AG08395 (cell line): ENCODE measurements at regions not wholly inside any gene's neighbourhood (a gene's known extent, or its start where the extent isn't known, plus 50 kb on each side); places are given as distances from the start of the nearest gene placed in this dataset.

Experiments used
- DNase-seq: peaks from one replicate; pipeline ENCODE4 v3.0.0; 2012; ENCODE audit warnings: mixed read lengths, low spot score

DNA sequence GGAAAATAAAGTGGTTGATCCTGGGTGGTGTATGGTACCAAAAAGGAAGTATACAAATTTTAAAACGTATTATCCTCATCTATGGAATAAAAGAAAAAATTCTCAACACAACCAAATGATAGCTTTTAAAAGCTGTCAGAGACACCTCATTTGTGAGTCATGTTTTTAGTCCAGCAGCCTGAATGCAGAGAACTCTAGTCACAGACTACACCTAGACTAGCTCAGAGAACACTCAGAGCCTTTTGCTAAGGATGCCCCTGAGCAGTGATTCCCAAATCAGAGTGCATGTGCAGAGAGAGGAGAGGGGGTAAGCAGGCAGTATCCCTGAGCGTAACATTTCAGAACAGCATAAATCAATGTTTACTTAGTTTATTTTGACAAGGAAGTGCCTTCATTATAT lies 809.3 kb downstream of the HACE1 start:
- DNase-seq = no peak

- DNase-seq = no peak
These were observed 813.3 kb downstream of the HACE1 start for GRCh38 chr6:104046426-104046825.

DNA sequence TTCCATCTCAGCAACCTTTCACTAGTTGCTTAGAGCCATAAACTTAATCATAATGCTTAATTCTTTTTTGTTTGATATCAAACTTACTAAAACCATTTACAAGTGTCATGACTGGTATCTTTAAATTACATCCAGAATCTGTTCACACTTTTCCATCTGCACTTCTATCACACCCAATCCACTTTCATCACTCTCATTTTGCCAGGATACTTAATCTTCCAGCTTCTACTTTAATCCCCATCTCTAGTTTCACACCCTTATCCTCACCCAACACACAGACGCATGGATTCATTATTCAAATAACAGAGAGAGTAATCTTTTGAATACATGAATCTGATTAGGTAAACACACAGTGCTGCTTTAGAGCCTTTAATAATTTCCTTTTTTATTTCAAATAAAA lies 828.4 kb downstream of the HACE1 start:
- DNase-seq = no peak

DNA sequence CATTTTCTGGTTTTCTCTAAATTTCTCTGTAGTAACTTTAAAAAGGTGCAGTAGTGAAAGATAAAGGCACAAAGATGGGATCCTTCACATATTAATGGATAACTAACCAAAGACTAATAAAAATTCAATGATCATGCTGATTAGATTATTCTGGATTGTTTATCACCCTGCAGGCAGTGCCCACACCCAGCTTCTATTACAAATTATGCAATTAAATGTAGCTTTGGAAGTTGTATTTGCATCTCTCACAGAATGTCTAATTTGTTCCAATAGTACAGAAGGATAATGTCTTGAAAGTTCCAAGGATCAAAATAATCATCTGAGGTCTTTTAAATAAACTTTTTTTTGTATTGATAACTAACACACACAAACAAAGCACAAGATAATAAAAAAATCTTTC lies 837.6 kb downstream of the HACE1 start:
- no peak for DNase-seq

DNA sequence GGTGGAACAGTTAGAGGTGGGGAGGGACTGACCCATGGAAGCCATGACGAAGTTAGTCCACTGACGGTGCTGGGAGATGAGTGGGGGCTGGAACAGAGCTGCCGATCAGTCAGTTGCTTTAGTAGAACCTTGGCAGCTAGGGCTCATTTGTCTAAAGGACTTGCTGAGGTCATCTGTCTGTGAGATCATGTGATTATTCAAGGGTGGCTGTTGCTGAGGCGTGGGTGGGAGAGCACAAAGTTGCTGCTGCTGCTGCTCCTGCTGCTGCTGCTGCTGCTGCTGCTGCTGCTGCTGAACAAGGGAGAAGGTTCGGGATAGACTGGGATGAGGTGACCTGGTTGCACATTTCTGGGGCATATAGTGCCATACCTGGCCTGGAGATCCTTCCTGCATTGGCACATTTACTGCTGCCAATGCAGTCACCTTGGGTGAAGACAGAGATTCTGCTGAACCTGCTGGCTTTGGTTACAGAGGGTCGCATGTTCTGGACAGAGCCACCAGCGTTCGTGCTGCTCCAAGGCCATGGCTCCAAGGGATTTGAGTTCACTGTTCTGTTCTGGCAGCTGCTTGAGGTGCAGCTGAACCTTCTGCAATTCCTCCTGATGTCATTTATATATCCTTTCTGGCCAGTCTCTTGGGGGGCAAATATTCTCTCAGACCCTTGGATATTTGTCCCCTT lies 840.5 kb downstream of the HACE1 start:
- DNase-seq = no peak

- DNase-seq = no peak
These were observed 842.0 kb downstream of the HACE1 start for GRCh38 chr6:104017410-104018381.

DNA sequence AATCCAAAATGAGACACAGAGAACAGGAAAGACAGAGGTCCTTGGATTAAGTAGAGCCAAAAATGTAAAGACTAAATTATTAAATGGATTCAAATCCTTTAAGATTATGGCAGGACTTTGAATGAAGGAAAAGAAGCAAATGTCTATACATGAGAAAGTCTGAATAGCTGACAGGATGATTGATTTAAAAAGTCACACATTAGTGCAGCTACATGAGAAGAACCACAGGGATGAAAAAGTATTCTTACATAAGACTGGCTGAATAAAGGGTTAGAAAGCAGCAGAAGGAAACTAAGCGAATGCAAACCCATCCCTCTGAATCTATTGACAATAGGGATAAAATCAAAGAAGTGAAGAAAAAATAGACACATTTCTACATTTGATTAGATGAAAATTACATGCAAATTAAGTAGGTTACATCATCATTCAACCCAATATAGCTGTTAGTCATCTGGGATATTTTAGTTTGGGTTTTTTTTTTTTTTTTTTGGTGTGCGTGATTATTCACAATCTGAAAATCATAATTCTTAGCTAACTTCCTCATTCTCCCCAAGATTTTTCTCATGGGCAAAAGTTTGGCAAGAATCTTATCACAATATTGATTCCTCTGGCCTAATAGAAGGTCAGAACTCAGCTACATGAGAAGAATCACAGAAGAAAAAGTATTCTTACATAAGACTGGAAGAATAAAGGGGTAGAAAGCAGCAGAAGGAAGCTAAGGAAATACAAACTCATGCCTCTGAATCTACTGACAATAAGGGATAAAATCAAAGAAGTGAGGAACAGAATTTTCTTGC lies 845.4 kb downstream of the HACE1 start:
- no peak for DNase-seq

DNA sequence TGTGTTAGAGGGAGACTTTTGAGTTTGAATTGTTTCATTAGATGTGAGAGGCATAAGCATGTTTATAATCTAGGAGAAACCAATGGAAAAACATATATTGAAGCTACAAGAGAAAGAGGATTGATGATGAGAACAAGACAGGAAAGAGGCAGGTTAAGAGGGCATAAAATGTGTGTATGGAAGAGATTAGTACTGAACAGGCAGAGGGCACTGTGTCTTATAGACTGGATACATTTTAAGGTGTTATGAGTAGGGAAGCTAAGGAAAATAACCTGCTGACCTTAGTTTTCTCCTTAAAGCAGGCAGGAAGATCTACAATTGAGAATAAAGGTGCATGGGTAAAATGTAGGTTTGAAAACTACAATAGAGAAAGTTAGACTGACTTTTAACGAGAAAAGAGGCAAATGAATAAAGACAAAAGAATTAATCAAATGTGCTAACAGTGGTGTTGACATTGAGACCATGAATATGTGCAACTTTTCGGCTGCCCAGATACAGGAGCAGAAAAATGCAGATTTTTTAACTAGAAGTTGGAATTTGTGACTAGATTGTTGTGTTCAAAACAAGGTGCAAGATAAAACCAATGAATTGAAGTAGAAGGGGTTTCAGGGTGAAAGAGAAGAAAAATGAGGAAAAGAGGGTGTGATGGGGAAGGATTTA lies 846.3 kb downstream of the HACE1 start:
- DNase-seq = no peak

- DNase-seq = no peak
These were observed 848.8 kb downstream of the HACE1 start for GRCh38 chr6:104010897-104011296.

- no peak for DNase-seq
These were observed 855.8 kb downstream of the HACE1 start for GRCh38 chr6:104003803-104004516.

- DNase-seq = no peak
These were observed 864.1 kb downstream of the HACE1 start for GRCh38 chr6:103995571-103995970.

- no peak for DNase-seq
These were observed 875.9 kb downstream of the HACE1 start for GRCh38 chr6:103983860-103984259.

DNA sequence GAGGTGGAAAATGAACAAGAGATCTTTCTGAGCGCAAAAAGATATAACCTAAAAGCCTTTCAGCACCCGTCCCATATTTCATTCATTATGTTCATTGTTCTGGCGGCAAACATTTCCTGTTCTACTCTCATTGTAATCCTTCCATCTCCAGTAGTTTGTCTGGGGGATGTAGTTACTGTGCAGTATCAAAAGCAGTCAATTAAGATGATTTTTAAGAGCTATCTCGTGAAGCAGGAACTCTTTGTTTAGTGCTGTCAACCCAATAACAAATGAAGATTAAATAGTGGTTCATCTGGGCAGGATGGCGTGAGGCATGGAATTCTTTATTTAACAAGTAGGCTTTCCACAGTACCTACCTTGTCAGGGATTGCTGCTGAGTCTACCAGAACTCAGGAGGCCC lies 876.7 kb downstream of the HACE1 start:
- DNase-seq = no peak

- no peak for DNase-seq
These were observed 877.1 kb downstream of the HACE1 start for GRCh38 chr6:103982574-103982973.

DNA sequence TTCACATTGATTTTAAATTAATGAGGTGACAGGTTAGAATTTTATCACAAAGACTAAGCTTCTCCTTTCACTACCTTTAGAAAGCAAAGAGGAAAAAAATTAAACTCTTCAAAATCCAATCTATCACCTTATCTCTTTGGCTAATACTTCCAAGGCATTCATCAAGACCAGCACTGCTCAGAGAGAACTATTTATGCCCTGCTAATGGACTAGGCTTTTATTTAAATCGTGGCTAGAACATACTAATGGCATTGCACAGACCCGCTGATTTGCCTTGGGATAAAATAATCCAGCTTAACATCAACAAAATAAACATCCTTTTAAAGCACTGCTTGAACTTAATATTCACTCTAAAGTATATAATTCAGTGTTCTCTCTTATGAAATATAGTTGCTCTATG lies 880.4 kb downstream of the HACE1 start:
- DNase-seq = no peak

- no peak for DNase-seq
These were observed 922.3 kb downstream of the HACE1 start for GRCh38 chr6:103937389-103937788.

DNA sequence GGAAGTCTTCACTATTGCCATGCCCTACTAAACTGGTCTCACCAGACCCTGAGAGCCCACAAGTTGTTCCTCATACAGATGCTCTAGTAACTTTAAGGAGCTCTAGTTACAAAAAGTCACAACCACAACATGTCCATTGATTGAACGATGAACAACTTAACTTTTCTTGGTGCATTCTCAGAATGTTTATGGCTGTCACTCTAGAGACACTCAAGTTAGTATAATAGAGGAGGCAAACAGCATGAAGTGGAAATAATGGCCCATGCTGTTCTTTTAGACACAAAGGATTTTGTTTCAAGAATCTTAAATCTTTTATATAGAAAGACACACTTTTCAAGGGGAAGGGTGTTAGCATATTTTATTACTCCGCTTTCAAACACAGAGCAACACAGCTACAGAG lies 934.4 kb downstream of the HACE1 start:
- DNase-seq = no peak

- DNase-seq = no peak
These were observed 949.7 kb downstream of the HACE1 start for GRCh38 chr6:103910018-103910417.

GRCh38 chr6:103908898-103909297 lies 950.8 kb downstream of the HACE1 start:
- DNase-seq = no peak

GRCh38 chr6:103895136-103895535 lies 964.6 kb downstream of the HACE1 start:
- DNase-seq = no peak

DNA sequence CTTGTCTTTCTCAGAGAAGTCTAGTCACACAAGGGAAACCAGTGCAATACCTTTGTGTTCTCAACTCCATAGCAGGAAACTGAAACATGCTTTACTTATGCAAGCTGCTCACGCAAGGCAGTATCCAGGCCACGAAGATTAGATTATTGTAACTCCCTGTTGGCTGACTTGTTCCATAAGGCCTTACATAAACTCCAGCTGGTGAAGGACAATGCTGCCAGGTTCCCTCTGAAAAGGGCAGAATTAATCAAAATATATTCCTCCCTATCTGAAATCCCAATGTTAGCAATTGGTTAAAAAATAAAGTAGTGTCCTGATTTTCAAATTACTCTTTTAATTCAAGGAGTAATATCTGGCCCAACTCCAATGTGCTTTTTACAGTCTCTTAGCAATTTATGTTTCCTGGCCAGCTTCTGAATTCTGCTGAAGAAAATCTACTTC lies 966.6 kb downstream of the HACE1 start:
- DNase-seq = no peak
